Uterus (tissue), 2 donors: ENCODE measurements at regions not wholly inside any gene's neighbourhood (a gene's known extent, or its start where the extent isn't known, plus 50 kb on each side); places are given as distances from the start of the nearest gene placed in this dataset.

Source experiments
- CTCF ChIP-seq, 4 experiments: fragments of 200-600 bp in 2 of 4; fragments of 450-650 bp in 2 of 4; sonication (generic) in 2 of 4; IDR thresholded peaks; one replicate each; pipeline ENCODE4 v1.5.1; 2016 to 2019; ENCODE audit warnings: antibody characterized with exemption in 4 of 4, mild to moderate bottlenecking in 2 of 4, moderate library complexity in 1 of 4
- POLR2A ChIP-seq, 2 donors: fragments of 450-650 bp; IDR thresholded peaks; one replicate each; pipeline ENCODE4 v1.6.1; 2016; ENCODE audit warnings: antibody characterized with exemption in 2 of 2, mild to moderate bottlenecking in 1 of 2, moderate library complexity in 1 of 2

- TF ChIP-seq CTCF (IDR thresholded peaks at IDR 0.05): no peak
- TF ChIP-seq POLR2A (IDR thresholded peaks at IDR 0.05): no peak
Observed at GRCh38 chr2:236783417-236784020, 213.9 kb downstream of the ACKR3 start.
